ENCODE measurements at regions not wholly inside any gene's neighbourhood (a gene's known extent, or its start where the extent isn't known, plus 50 kb on each side); places are given as distances from the start of the nearest gene placed in this dataset.

DNA sequence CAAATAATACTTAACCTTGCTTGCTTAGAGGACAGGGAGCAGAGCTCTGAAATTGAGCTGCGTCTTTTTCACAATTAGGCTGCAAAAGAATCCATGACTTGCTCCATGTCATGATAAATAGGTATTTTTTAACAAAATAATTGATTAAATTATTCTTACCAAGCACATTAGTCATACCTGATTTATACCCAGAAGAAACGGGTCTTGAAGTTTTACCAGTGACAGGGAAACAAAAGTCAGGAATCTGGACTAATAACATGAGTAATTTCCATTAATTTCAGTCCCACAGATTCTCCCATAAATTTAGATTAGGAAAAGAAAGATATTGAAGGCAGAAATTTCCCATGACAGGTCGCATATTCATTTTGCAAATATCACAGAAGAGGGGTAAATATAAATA lies 85.0 kb upstream of the BMP5 start:
- no peak for DNase-seq (ENCODE audit: low read depth)
- H3K4me3 ChIP-seq (ENCODE audit: low read depth, low read length): no peak overlapping the region
- TF ChIP-seq, protein P1, sequence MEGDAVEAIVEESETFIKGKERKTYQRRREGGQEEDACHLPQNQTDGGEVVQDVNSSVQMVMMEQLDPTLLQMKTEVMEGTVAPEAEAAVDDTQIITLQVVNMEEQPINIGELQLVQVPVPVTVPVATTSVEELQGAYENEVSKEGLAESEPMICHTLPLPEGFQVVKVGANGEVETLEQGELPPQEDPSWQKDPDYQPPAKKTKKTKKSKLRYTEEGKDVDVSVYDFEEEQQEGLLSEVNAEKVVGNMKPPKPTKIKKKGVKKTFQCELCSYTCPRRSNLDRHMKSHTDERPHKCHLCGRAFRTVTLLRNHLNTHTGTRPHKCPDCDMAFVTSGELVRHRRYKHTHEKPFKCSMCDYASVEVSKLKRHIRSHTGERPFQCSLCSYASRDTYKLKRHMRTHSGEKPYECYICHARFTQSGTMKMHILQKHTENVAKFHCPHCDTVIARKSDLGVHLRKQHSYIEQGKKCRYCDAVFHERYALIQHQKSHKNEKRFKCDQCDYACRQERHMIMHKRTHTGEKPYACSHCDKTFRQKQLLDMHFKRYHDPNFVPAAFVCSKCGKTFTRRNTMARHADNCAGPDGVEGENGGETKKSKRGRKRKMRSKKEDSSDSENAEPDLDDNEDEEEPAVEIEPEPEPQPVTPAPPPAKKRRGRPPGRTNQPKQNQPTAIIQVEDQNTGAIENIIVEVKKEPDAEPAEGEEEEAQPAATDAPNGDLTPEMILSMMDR (IDR thresholded peaks at IDR 0.05; ENCODE audit: low read depth, low read length, missing control alignments): no peak

- no peak for DNase-seq (ENCODE audit: low read depth)
- no peak overlapping the region for H3K4me3 ChIP-seq (ENCODE audit: low read depth, low read length)
- TF ChIP-seq, protein P1 (IDR thresholded peaks at IDR 0.05; ENCODE audit: low read depth, low read length, missing control alignments): no peak
These were observed 83.4 kb upstream of the BMP5 start for GRCh38 chr6:55958790-55959189.

DNA sequence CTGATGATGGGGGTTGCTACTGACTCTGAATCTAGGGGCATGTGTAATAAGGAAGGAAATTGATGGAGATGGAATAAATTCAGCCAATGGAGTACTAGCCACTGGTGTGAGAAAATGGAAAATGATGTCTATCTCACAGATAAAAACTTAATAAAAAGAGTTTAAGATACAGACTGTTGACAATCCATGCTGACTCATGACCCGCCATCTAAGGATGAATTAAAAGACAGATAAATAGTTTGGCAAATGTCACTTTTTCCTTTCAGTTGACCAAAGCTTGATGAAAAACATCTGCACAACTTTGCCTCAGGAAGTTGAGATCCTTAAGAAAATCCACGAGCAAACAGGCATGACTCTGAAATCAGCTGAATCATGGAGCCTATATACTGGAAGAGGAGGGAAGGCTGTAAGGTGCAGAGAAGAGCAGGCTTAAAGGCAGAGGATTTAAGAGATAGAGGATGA lies 82.6 kb upstream of the BMP5 start:
- H3K4me3 ChIP-seq (ENCODE audit: low read depth, low read length): no peak overlapping the region
- DNase-seq (ENCODE audit: low read depth): no peak
- TF ChIP-seq, protein P1 (IDR thresholded peaks at IDR 0.05; ENCODE audit: low read depth, low read length, missing control alignments): no peak

DNA sequence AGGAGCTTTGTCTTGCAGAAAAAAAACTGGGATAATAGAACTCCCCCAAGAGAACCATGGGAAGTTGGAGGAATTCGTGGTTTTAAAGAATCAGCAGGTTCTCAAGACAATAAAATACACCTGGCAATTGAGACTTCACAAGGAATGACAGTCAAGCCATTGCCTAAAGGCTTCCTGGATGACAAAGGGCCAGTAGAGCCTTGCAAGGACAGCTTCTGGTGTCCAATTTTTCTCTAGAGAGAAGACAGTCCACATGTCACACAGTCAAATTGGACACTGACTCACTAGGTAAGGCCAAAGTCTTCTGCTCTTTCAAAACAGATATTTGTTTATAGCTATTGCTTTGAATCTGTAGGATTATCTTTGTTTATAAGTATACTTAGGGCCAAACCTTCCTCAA lies 80.3 kb upstream of the BMP5 start:
- TF ChIP-seq, protein P1 (IDR thresholded peaks at IDR 0.05; ENCODE audit: low read depth, low read length, missing control alignments): no peak
- H3K4me3 ChIP-seq (ENCODE audit: low read depth, low read length): no peak overlapping the region
- DNase-seq (ENCODE audit: low read depth): no peak

DNA sequence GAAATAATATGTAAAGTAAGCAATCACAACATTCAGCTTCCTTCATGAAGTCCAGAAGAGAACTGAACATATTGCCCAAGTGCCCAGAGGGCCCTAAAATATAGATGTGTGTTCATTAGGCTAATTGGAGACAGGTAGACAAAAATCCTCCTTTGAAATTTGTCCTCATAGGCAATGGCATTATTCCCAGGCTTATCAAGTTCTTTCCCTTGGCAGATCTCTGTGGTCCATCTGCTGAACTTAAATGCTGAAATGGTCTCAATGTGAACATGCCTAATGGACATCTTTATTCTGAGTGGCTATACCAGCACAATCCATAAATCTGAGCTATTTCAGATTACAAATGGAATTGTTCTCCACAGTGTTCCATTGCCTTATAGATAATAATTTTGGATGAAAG lies 79.0 kb upstream of the BMP5 start:
- no peak for DNase-seq (ENCODE audit: low read depth)
- TF ChIP-seq, protein P1 (IDR thresholded peaks at IDR 0.05; ENCODE audit: low read depth, low read length, missing control alignments): no peak
- H3K4me3 ChIP-seq (ENCODE audit: low read depth, low read length): no peak overlapping the region

DNA sequence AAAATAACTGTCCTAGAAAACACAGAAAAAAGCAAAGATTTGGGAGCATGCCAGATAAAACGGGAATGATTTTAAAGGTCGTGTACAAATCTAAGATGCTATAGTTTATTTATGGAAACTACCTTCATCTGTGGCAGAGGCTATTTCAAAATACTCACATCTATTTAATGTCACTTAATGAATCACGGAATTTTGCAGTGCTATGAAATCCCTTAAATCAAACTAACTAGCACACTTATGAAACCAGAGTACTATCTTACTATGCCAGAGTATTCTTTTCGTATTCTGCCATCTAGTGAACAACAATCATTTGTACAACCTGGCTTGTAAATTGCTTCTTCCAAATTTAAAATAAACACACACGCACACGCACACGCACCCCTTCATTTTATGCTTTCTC lies 77.9 kb upstream of the BMP5 start:
- no peak overlapping the region for H3K4me3 ChIP-seq (ENCODE audit: low read depth, low read length)
- TF ChIP-seq, protein P1 (IDR thresholded peaks at IDR 0.05; ENCODE audit: low read depth, low read length, missing control alignments): no peak
- no peak for DNase-seq (ENCODE audit: low read depth)

- TF ChIP-seq, protein P1 (IDR thresholded peaks at IDR 0.05; ENCODE audit: low read depth, low read length, missing control alignments): no peak
- DNase-seq (ENCODE audit: low read depth): no peak
- H3K4me3 ChIP-seq (ENCODE audit: low read depth, low read length): no peak overlapping the region
These were observed 74.9 kb upstream of the BMP5 start for GRCh38 chr6:55950071-55950814.

Measured in GM12864 (cell line).